ENCODE measurements at regions not wholly inside any gene's neighbourhood (a gene's known extent, or its start where the extent isn't known, plus 50 kb on each side); places are given as distances from the start of the nearest gene placed in this dataset.

- TF ChIP-seq CTCF (IDR thresholded peaks at IDR 0.05), result no peak
- no peak for TF ChIP-seq EZH2 (IDR thresholded peaks at IDR 0.05; ENCODE audit: borderline replicate concordance, insufficient read depth, low read depth, low read length, poor library complexity, severe bottlenecking)
Observed at GRCh38 chr4:72918362-72918761, 151.2 kb downstream of the COX18 start.
